ENCODE measurements at regions not wholly inside any gene's neighbourhood (a gene's known extent, or its start where the extent isn't known, plus 50 kb on each side); places are given as distances from the start of the nearest gene placed in this dataset.

GRCh38 chr16:55212791-55213190, 111.2 kb upstream of the IRX6 start:
- Histone ChIP-seq H3K4me1 (ENCODE audit: insufficient read depth, low read length) (no peaks in the 10 kb centered on the region), H3K27ac (ENCODE audit: low read depth, low read length) (no peak overlapping the region), H2AFZ (ENCODE audit: low read length) (no peak overlapping the region), H4K20me1 (ENCODE audit: insufficient read depth, low read length) (no peaks in the 10 kb centered on the region), H3K79me2 (ENCODE audit: insufficient read depth, low read length) (no peaks in the 10 kb centered on the region), H3K27me3 (ENCODE audit: insufficient read depth, low read length) (no peaks in the 10 kb centered on the region), H3K36me3 (ENCODE audit: insufficient read depth, low read length) (no peaks in the 10 kb centered on the region), H3K4me3 (ENCODE audit: insufficient read depth, low read length) (no peak overlapping the region), H3K4me2 (ENCODE audit: insufficient read depth, low read length) (no peak overlapping the region), H3K9me3 (ENCODE audit: low read depth, low read length) (no peaks in the 10 kb centered on the region)
- TF ChIP-seq CTCF (IDR thresholded peaks at IDR 0.05; ENCODE audit: extremely low read depth, low read depth, low read length) = no peak
- DNase-seq (ENCODE audit: insufficient read length, low spot score, missing footprints) = no peak

GRCh38 chr16:55214412-55214811, 109.6 kb upstream of the IRX6 start:
- no peak for DNase-seq (ENCODE audit: insufficient read length, low spot score, missing footprints)
- TF ChIP-seq CTCF (IDR thresholded peaks at IDR 0.05; ENCODE audit: extremely low read depth, low read depth, low read length) = no peak
- Histone ChIP-seq H3K4me1 (ENCODE audit: insufficient read depth, low read length) (no peaks in the 10 kb centered on the region), H3K4me2 (ENCODE audit: insufficient read depth, low read length) (no peak overlapping the region), H4K20me1 (ENCODE audit: insufficient read depth, low read length) (no peaks in the 10 kb centered on the region), H2AFZ (ENCODE audit: low read length) (no peak overlapping the region), H3K27ac (ENCODE audit: low read depth, low read length) (no peak overlapping the region), H3K79me2 (ENCODE audit: insufficient read depth, low read length) (no peaks in the 10 kb centered on the region), H3K4me3 (ENCODE audit: insufficient read depth, low read length) (no peak overlapping the region), H3K36me3 (ENCODE audit: insufficient read depth, low read length) (no peaks in the 10 kb centered on the region), H3K9me3 (ENCODE audit: low read depth, low read length) (no peaks in the 10 kb centered on the region), H3K27me3 (ENCODE audit: insufficient read depth, low read length) (peaks cover under 1% of the 10 kb centered on the region)

GRCh38 chr16:55214974-55215494, 109.0 kb upstream of the IRX6 start:
- no peaks in the 10 kb centered on the region for H4K20me1 ChIP-seq (ENCODE audit: insufficient read depth, low read length)
- no peak overlapping the region for H2AFZ ChIP-seq (ENCODE audit: low read length)
- H3K36me3 ChIP-seq (ENCODE audit: insufficient read depth, low read length) = no peaks in the 10 kb centered on the region
- H3K79me2 ChIP-seq (ENCODE audit: insufficient read depth, low read length) = no peaks in the 10 kb centered on the region
- H3K27me3 ChIP-seq (ENCODE audit: insufficient read depth, low read length) = peaks cover 3% of the 10 kb centered on the region
- DNase-seq (ENCODE audit: insufficient read length, low spot score, missing footprints) = no peak
- H3K9me3 ChIP-seq (ENCODE audit: low read depth, low read length) = no peaks in the 10 kb centered on the region
- no peak for TF ChIP-seq CTCF (IDR thresholded peaks at IDR 0.05; ENCODE audit: extremely low read depth, low read depth, low read length)
- H3K4me1 ChIP-seq (ENCODE audit: insufficient read depth, low read length) = no peaks in the 10 kb centered on the region
- H3K4me2 ChIP-seq (ENCODE audit: insufficient read depth, low read length) = no peak overlapping the region
- H3K27ac ChIP-seq (ENCODE audit: low read depth, low read length) = no peak overlapping the region
- no peak overlapping the region for H3K4me3 ChIP-seq (ENCODE audit: insufficient read depth, low read length)

- H3K4me1 ChIP-seq (ENCODE audit: insufficient read depth, low read length) = no peaks in the 10 kb centered on the region
- H3K79me2 ChIP-seq (ENCODE audit: insufficient read depth, low read length) = no peaks in the 10 kb centered on the region
- H2AFZ ChIP-seq (ENCODE audit: low read length) = no peak overlapping the region
- H3K9me3 ChIP-seq (ENCODE audit: low read depth, low read length) = no peaks in the 10 kb centered on the region
- no peaks in the 10 kb centered on the region for H3K36me3 ChIP-seq (ENCODE audit: insufficient read depth, low read length)
- H4K20me1 ChIP-seq (ENCODE audit: insufficient read depth, low read length) = no peaks in the 10 kb centered on the region
- H3K4me3 ChIP-seq (ENCODE audit: insufficient read depth, low read length) = no peak overlapping the region
- no peak overlapping the region for H3K4me2 ChIP-seq (ENCODE audit: insufficient read depth, low read length)
- no peak overlapping the region for H3K27ac ChIP-seq (ENCODE audit: low read depth, low read length)
- TF ChIP-seq CTCF (IDR thresholded peaks at IDR 0.05; ENCODE audit: extremely low read depth, low read depth, low read length) = no peak
- H3K27me3 ChIP-seq (ENCODE audit: insufficient read depth, low read length) = peaks cover 3% of the 10 kb centered on the region
- DNase-seq (ENCODE audit: insufficient read length, low spot score, missing footprints) = no peak
Observed at GRCh38 chr16:55217392-55217791, 106.6 kb upstream of the IRX6 start.
